GM12891 (cell line): ENCODE measurements at regions not wholly inside any gene's neighbourhood (a gene's known extent, or its start where the extent isn't known, plus 50 kb on each side); places are given as distances from the start of the nearest gene placed in this dataset.

ENCODE experiments used
- DNase-seq: peaks from one replicate; pipeline ENCODE4 v3.0.0; 2011; ENCODE audit warnings: low spot score; ENCODE audit not compliant: insufficient read length
- FAIRE-seq: peaks from 2 replicates; lab custom pipeline; 2011; peaks lifted over from hg19 to GRCh38; lab: Jason Lieb, UNC
- PAX5 ChIP-seq: IDR thresholded peaks from 2 replicates; pipeline ENCODE4 v1.6.1; 2011; ENCODE audit warnings: low read length, moderate library complexity, mild to moderate bottlenecking; ENCODE audit not compliant: insufficient read depth, severe bottlenecking
- POLR2A ChIP-seq: IDR thresholded peaks from 2 replicates; pipeline ENCODE4 v1.6.1; 2011; ENCODE audit warnings: low read depth, low read length, control low read depth
- POLR2AphosphoS5 ChIP-seq: IDR thresholded peaks from 2 replicates; pipeline ENCODE4 v1.6.1; 2011; ENCODE audit warnings: low read depth, low read length, control low read depth
- POU2F2 ChIP-seq: IDR thresholded peaks from 2 replicates; pipeline ENCODE4 v1.6.1; 2011; ENCODE audit warnings: low read depth, mild to moderate bottlenecking, control low read depth, low read length, moderate library complexity
- SPI1 ChIP-seq: IDR thresholded peaks from 2 replicates; pipeline ENCODE4 v1.6.1; 2011; ENCODE audit warnings: low read depth, low read length, control low read depth
- TAF1 ChIP-seq: IDR thresholded peaks from 2 replicates; pipeline ENCODE4 v1.6.1; 2011; ENCODE audit warnings: low read depth, low read length, control low read depth

DNA sequence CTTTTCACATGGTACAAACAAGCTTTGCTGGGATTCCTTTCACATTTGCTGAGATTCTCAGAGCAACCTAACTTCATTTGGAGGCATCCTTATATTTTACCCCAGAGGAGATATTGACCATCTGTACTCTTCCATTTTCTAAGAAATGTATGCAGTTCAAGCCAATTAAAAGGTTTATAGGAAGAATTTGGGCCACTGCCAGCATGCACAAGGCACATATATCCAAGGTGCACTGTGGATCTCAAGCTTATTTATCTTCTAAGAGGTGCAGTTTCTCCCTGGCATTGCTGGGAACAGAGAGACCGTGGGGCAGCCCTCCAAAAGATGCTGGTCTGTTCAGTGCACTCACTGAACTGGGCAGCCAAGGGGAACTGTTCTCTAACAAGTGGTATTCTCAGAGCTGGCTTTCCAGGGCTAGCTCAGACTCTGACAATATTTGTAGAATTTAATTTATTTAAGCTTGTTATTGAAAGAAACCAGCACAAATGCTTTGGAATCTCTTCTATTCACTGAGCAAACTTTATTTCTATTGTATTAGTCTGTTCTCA lies 213.3 kb downstream of the TENT4A start:
- TF ChIP-seq POLR2AphosphoS5 (no peak), POLR2A (no peak), TAF1 (no peak), SPI1 (no peak), PAX5 (no peak), POU2F2 (no peak)
- DNase-seq (no peak), FAIRE-seq (no peak)

DNA sequence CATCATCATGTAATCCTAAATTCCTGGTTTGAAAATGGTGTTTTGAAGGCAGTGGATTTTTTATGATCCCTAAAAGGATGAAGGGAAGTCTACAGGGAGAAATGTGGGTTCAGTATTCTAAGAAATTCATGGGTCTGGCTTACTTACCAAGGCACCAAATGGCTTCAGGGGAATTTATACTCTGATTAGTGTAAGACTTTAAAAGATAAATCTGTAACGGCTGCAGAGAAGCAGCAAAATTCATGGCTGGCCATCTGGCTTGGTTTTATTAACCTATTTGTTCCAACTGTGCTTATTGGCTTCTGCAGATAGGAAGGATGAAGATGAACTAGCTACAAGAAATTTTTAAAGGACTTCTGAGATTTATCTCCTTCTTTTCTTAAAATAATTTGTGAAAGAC lies 222.8 kb downstream of the TENT4A start:
- DNase-seq: no peak
- no peak for TF ChIP-seq SPI1
- no peak for TF ChIP-seq POU2F2
- TF ChIP-seq TAF1: no peak
- no peak for TF ChIP-seq POLR2A
- TF ChIP-seq PAX5: no peak
- TF ChIP-seq POLR2AphosphoS5: no peak
- no peak for FAIRE-seq

DNA sequence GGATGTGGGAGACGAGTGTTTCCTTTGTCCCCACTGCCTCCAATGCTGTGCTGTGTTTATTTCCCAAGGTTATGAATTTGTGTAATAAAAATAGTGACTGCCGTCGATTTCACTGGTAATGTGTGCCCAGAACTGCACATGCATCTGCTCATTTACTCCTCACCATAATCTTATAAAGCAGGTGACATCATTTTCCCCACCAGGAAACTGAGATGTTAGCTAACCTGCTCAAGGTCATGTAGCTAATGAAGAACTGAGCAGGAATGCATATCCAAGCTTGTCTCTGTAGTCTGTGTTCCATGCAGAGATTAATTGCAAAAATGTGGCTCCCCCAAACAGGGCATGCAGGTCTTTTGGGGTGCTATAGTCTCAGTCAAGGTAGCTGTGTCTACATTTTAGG lies 224.4 kb downstream of the TENT4A start:
- DNase-seq (no peak), FAIRE-seq (no peak)
- TF ChIP-seq TAF1 (no peak), POU2F2 (no peak), POLR2A (no peak), POLR2AphosphoS5 (no peak), PAX5 (no peak), SPI1 (no peak)

DNA sequence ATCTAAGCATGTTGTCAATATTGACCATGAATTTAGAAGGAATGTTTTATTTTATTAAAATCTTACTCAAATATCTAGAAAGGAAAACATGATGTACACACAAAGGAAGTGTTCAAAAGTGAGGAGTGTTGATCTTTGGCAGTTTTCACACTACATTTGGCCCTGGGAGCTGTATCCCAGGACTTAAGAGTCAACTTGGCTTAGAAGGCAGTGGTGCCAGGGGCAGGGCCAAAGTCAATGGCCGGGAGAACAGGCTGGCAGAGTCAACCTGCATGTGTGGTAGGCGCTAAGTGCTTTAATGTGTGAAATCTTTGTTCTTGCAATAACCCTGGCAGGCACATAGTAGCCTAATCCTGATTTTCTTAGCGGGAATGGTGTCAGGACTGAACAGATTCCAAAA lies 228.4 kb downstream of the TENT4A start:
- DNase-seq: no peak
- no peak for TF ChIP-seq PAX5
- TF ChIP-seq SPI1: no peak
- TF ChIP-seq POU2F2: no peak
- no peak for TF ChIP-seq POLR2AphosphoS5
- TF ChIP-seq TAF1: no peak
- TF ChIP-seq POLR2A: no peak
- no peak for FAIRE-seq

DNA sequence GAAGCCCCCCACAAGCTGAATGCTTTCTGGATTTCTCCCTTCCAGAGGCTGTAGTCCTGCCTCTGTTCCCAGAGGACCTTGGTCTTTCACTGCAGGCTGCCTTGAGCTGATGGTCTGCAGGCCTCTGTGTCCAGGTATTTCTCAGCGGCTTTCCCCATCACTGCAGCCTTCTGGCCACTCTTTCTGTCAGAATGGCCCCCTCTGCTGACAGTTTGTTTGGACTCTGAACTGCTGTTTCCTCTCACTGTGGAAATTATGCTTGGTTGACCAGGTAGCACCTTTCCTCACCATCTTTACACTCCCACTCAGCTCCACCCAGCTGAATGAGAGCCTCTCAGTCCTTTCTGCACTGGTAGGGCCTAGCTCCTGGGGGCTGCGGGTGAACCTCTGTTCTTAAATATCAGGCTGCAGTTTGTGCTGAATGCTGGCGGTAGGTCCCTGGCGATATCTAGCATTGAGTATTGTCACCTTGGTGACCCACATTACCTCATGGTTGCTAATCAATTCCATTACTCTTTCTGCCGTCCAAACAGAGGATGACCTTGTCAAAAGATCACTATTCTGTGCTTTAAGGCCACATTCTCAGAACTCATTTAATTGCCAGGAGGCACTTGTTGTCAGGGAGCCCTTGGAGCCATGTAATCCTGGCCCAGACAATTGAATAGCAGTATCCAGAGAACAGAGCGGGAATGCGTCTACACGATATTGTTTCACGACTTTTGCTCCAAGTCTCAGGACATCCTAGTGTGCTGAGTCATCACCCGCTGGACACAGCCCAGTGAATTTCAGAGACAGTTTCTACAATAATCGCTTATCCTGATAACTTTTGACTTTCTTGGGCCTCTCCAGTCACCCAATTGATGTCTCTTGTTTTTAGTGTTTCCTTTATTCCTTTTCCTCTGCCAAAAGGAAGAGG lies 230.2 kb downstream of the TENT4A start:
- no peak for DNase-seq
- no peak for TF ChIP-seq SPI1
- TF ChIP-seq PAX5: no peak
- no peak for TF ChIP-seq POLR2A
- TF ChIP-seq POLR2AphosphoS5: no peak
- TF ChIP-seq TAF1: no peak
- no peak for TF ChIP-seq POU2F2
- FAIRE-seq: no peak

DNA sequence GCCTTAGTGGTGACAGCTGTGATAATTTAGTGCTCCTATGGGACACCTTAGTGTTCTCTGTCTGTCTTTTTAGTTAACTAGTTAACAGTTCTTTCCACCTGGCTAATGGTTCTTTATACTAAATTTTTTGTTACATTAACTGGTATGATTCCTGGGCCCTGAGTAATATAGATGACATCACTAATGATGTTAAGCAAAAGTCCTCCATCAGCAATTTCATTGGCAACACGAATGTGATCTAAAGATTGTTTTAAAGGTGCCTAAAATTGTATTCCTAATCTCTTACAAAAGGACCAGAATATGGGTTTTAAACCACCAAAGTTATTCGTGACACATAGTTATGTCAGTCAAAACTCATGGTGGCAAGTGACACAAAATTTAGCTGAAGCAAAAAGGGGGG lies 235.3 kb downstream of the TENT4A start:
- DNase-seq (no peak), FAIRE-seq (no peak)
- no peak for TF ChIP-seq POLR2AphosphoS5
- TF ChIP-seq TAF1: no peak
- no peak for TF ChIP-seq POU2F2

DNA sequence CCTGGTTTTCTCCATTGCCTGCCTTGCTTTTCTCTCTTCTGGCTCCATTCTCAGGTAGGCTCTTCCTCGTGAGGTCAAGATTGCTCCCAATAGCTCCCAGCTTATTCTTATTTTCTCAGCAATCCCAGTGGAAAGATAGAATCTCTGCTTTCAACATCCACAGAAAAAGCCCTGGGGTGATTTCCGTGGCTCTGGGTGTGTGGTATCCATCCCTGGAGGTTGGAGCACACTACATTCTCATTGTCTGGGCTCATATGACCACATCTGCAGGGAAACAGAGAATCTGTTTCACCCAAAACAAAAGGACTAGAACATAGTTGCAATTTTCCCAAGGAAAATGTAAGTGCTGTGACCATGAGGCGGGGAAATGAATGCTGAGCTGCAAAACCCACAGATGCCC lies 236.0 kb downstream of the TENT4A start:
- FAIRE-seq: no peak
- TF ChIP-seq POLR2AphosphoS5: no peak
- TF ChIP-seq PAX5: no peak
- no peak for TF ChIP-seq SPI1
- TF ChIP-seq POU2F2: no peak
- TF ChIP-seq POLR2A: no peak
- TF ChIP-seq TAF1: no peak
- no peak for DNase-seq

DNA sequence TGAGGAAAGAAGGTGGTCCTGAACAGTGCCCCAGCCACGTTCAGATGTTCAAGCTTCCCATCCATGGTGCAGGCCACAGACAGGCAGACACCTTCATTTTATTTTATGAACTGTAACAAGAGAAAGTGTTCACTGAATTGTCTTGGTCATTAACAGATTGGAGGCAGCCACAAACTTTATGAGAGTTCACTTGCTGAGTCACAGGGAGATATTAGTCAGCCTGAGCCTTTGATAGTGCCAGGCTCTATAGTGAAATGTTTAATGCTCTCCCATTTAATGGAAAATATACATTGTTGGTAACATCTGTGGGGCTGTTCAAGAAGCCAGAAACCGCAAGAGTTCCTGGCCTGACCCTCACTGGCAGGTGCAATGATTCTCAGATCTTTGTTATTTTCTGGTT lies 237.0 kb downstream of the TENT4A start:
- DNase-seq (no peak), FAIRE-seq (no peak)
- TF ChIP-seq TAF1 (no peak), SPI1 (no peak), PAX5 (no peak)

DNA sequence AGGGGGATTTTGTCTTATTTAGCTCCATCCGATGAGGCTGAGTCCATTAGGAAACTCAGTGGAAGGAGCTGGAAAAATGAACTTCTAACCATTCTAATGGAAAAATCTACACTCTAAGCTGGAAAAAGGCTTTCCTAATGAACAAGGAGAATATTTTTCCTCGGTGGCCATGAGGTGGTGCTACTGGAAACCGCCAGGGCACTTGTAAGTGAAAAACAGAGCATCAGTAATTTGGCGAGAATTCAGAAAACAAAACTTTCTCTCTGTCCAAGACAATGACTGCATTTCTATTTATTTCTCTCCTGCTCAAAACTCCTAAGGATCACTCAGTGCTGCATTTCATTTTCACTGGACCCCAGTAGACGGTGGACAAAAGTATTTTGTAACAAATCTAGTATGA lies 237.6 kb downstream of the TENT4A start:
- FAIRE-seq: no peak
- DNase-seq: no peak

DNA sequence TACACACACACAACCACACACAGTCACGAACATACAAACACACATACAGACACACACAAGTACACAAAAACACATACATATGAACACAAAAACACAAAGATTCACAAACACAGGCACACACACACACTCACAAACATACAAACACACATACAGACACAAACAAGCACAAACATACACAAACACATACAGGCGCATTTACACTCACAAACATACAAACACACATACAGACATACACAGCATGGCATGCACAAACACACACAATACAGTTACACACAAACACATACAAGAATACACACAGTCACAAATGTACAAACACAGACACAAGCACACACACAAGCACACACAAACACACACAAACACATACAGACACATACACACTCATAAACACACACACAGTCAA lies 247.9 kb downstream of the TENT4A start:
- FAIRE-seq: peak; percentile 50
- TF ChIP-seq POU2F2 (no peak), POLR2AphosphoS5 (no peak), TAF1 (no peak), POLR2A (no peak), SPI1 (no peak), PAX5 (no peak)
- DNase-seq: no peak

More for the DNA sequence above, 237.6 kb downstream of the TENT4A start:
- TF ChIP-seq POLR2AphosphoS5 (no peak), PAX5 (no peak), POU2F2 (no peak), POLR2A (no peak), TAF1 (no peak), SPI1 (no peak)
